ENCODE measurements at regions not wholly inside any gene's neighbourhood (a gene's known extent, or its start where the extent isn't known, plus 50 kb on each side); places are given as distances from the start of the nearest gene placed in this dataset.

DNA sequence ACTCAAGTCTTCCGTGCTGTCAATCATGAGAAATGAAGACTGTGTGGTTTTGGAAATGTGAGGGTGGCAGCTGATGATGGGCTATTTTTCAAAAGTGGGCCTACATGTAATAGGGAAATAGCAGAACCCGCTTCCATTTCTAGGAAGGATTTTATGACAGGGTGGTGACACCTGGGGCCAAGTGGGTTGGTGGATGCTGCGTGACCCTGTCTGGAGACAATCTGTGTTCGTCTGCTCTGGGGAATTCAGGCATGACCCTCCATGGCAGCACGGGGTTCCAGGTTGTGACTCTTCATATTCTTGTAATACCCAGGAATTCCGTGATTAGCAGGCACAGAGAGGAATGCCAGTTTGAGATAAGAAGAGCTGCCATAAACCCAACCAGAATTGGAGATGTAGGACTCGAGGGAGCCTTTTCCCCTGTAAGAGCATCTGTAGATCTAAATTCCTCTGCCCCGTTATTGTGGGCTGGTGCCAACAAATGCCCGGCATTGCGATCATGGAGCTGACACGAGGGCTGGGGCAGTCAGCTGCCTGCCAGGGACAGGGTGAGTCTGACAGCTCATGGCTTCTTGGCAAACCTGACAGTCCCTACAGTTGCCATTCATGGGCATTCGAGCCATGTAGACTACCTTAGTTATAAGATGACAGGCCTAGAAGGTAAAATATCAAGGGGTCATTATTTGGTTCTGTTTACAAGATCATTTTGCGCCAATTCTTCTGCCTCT, 279.7 kb downstream of the GADD45G start:
- TF ChIP-seq, protein P1, sequence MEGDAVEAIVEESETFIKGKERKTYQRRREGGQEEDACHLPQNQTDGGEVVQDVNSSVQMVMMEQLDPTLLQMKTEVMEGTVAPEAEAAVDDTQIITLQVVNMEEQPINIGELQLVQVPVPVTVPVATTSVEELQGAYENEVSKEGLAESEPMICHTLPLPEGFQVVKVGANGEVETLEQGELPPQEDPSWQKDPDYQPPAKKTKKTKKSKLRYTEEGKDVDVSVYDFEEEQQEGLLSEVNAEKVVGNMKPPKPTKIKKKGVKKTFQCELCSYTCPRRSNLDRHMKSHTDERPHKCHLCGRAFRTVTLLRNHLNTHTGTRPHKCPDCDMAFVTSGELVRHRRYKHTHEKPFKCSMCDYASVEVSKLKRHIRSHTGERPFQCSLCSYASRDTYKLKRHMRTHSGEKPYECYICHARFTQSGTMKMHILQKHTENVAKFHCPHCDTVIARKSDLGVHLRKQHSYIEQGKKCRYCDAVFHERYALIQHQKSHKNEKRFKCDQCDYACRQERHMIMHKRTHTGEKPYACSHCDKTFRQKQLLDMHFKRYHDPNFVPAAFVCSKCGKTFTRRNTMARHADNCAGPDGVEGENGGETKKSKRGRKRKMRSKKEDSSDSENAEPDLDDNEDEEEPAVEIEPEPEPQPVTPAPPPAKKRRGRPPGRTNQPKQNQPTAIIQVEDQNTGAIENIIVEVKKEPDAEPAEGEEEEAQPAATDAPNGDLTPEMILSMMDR (IDR thresholded peaks at IDR 0.05; ENCODE audit: insufficient read depth, low read depth, low read length, missing control alignments): no peak
- no peak overlapping the region for H3K4me3 ChIP-seq (ENCODE audit: low read depth, low read length)
- no peak for DNase-seq (ENCODE audit: low read depth)

DNA sequence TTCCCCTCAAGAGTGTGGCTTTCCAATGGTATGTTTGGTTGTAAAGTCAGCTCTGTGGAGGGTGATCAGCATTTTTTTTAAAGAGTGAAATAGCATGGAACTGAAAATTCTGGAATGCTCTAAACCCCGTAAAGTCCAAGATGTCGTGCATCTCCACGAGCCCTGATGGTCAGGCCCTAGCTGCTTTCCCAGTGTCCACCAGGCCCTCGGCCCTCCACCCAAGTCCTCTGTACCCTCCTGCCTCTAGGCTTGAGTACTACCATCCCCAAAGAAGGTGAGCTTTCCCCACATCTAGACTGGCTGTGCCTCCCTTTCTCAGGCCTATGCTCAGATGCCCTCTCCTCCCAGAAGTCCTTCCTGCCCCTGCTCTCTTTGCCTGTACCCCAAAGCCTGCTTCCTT, 280.3 kb downstream of the GADD45G start:
- TF ChIP-seq, protein P1 (IDR thresholded peaks at IDR 0.05; ENCODE audit: insufficient read depth, low read depth, low read length, missing control alignments): no peak
- H3K4me3 ChIP-seq (ENCODE audit: low read depth, low read length): no peak overlapping the region
- no peak for DNase-seq (ENCODE audit: low read depth)

DNA sequence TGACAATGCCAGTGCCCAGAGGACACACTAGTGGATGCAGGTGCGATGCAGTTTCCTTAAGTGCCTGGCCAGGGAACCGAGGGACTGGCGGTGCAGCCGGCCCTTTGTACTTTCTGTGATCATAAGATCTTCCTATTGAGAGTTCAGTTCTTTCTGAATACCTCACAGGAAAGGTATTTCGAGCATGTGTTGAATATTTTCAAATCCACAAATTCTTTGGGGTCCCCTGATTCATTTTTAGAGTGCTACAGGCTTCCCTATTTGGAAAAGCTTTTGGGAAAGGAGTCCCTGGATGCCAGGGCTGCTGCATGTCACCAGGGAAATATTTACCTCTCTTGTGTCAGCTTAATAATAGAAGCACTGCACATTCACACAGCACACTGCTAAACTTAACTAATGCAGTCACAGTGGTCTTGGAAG, 281.5 kb downstream of the GADD45G start:
- H3K4me3 ChIP-seq (ENCODE audit: low read depth, low read length): no peak overlapping the region
- DNase-seq (ENCODE audit: low read depth): no peak
- TF ChIP-seq, protein P1 (IDR thresholded peaks at IDR 0.05; ENCODE audit: insufficient read depth, low read depth, low read length, missing control alignments): no peak

DNA sequence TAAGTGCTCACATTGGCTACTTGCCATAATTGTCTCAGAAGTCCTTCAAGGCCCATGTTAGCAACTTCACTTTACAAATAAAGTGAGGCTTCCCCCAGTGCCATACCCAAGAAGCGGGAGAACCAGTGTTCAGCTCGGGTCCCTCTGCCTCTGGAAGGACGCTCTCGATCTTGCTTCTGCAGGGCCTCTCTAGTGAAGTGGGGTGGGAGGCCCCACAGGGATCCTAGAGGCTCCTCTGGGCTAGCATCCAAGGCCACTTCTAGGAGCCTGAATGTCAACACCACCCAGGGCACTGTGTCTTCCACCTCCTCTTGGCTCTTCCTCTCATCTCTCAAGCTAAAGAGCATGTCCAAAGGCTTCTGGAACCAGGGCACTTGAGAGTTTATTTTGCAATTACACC, 282.5 kb downstream of the GADD45G start:
- DNase-seq (ENCODE audit: low read depth): no peak
- TF ChIP-seq, protein P1 (IDR thresholded peaks at IDR 0.05; ENCODE audit: insufficient read depth, low read depth, low read length, missing control alignments): no peak
- no peak overlapping the region for H3K4me3 ChIP-seq (ENCODE audit: low read depth, low read length)

DNA sequence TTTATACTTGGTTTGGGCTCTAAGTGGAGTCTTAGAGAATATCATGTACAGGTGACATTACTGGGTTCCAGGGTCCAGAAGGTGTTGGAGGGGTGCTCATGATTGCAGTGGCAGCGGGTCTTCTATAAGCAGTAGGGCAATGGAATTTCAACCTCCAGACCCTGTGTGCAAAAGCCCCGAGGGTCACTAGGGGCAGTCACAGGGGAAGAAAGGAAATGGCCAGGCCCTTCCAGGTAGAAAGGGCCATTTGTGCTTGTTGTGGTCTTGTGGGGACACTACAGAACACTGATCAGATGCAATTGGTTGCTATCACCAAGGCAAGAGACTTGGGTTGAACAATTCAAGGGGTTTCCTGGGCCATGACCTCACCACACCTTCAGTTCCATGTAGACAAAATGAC, 283.4 kb downstream of the GADD45G start:
- H3K4me3 ChIP-seq (ENCODE audit: low read depth, low read length): no peak overlapping the region
- DNase-seq (ENCODE audit: low read depth): no peak
- TF ChIP-seq, protein P1 (IDR thresholded peaks at IDR 0.05; ENCODE audit: insufficient read depth, low read depth, low read length, missing control alignments): no peak

DNA sequence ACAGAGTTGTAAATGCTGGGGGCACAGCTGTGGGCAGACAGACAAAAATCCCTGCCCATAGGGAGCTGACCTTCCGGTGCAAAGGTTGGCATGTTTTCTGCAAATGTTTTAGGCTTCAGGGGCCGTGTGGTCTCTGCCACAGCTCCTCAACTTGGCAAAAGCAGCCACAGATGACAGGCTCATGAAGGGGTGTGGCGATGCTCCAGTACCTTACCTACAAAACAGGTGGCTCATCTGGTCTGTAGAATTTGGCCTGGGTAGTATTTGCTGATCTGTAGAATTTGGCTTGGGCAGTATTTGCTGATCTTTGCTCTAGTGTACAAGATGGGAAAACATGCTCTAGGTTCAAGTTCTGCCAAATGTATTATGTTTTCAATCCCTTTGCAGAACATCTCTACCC, 283.9 kb downstream of the GADD45G start:
- no peak overlapping the region for H3K4me3 ChIP-seq (ENCODE audit: low read depth, low read length)
- DNase-seq (ENCODE audit: low read depth): no peak
- TF ChIP-seq, protein P1 (IDR thresholded peaks at IDR 0.05; ENCODE audit: insufficient read depth, low read depth, low read length, missing control alignments): no peak

DNA sequence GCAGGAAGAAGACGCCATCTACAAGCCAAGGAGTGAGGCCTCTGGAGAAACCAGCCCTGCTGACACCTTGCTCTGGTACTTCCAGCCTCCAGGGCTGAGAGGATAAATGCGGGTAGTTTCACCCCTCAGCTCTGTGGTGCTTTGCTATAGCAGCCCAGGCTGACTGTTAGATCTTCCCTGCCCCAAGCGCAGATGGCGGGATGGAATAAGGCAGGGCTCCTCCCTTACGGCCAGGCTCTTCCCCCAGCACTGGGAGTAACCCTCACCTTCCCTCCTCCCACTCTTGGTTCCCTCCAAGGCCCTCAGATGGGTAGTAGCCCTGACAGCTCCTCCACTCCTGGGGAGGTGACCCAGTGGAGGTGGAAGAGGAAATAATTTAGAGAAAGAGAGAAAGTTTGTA, 285.1 kb downstream of the GADD45G start:
- no peak for DNase-seq (ENCODE audit: low read depth)
- TF ChIP-seq, protein P1 (IDR thresholded peaks at IDR 0.05; ENCODE audit: insufficient read depth, low read depth, low read length, missing control alignments): no peak
- H3K4me3 ChIP-seq (ENCODE audit: low read depth, low read length): no peak overlapping the region

Measured in GM12865 (cell line).